ENCODE measurements at regions not wholly inside any gene's neighbourhood (a gene's known extent, or its start where the extent isn't known, plus 50 kb on each side); places are given as distances from the start of the nearest gene placed in this dataset.

- no peak for TF ChIP-seq CTCF (conservative IDR thresholded peaks at IDR 0.05; ENCODE audit: low read depth, low read length)
- DNase-seq (ENCODE audit: low read depth) = no peak
- H3K4me3 ChIP-seq (ENCODE audit: low read length) = no peak overlapping the region
Observed at GRCh38 chr3:177529071-177529550, 331.8 kb upstream of the TBL1XR1 start.

GRCh38 chr3:177529716-177530335 lies 332.5 kb upstream of the TBL1XR1 start:
- no peak overlapping the region for H3K4me3 ChIP-seq (ENCODE audit: low read length)
- no peak for DNase-seq (ENCODE audit: low read depth)
- no peak for TF ChIP-seq CTCF (conservative IDR thresholded peaks at IDR 0.05; ENCODE audit: low read depth, low read length)

- no peak overlapping the region for H3K4me3 ChIP-seq (ENCODE audit: low read length)
- no peak for TF ChIP-seq CTCF (conservative IDR thresholded peaks at IDR 0.05; ENCODE audit: low read depth, low read length)
- peak; percentile 8 for DNase-seq (ENCODE audit: low read depth)
Observed at GRCh38 chr3:177530908-177531307, 333.6 kb upstream of the TBL1XR1 start.

- no peak for TF ChIP-seq CTCF (conservative IDR thresholded peaks at IDR 0.05; ENCODE audit: low read depth, low read length)
- no peak overlapping the region for H3K4me3 ChIP-seq (ENCODE audit: low read length)
- no peak for DNase-seq (ENCODE audit: low read depth)
Observed at GRCh38 chr3:177536873-177537272, 339.6 kb upstream of the TBL1XR1 start.

GRCh38 chr3:177537612-177538011 lies 340.3 kb upstream of the TBL1XR1 start:
- TF ChIP-seq CTCF (conservative IDR thresholded peaks at IDR 0.05; ENCODE audit: low read depth, low read length) = no peak
- H3K4me3 ChIP-seq (ENCODE audit: low read length) = no peak overlapping the region
- no peak for DNase-seq (ENCODE audit: low read depth)

GRCh38 chr3:177538048-177538749 lies 340.9 kb upstream of the TBL1XR1 start:
- no peak overlapping the region for H3K4me3 ChIP-seq (ENCODE audit: low read length)
- DNase-seq (ENCODE audit: low read depth) = no peak
- no peak for TF ChIP-seq CTCF (conservative IDR thresholded peaks at IDR 0.05; ENCODE audit: low read depth, low read length)
